BJ (cell line): ENCODE measurements at regions not wholly inside any gene's neighbourhood (a gene's known extent, or its start where the extent isn't known, plus 50 kb on each side); places are given as distances from the start of the nearest gene placed in this dataset.

ENCODE experiments used
- CTCF ChIA-PET: fragments of 350-600 bp; formaldehyde crosslinking; extraction: SDS; loops from one replicate; lab custom pipeline; 2021; ENCODE audit warnings: antibody characterized with exemption, inconsistent platforms; lab: Yijun Ruan, JAX
- POLR2A ChIA-PET: fragments of 300-600 bp; sonication (Branson Sonifier 250); formaldehyde crosslinking; extraction: SDS; loops from one replicate; lab custom pipeline; 2021; ENCODE audit warnings: antibody characterized with exemption; lab: Charles Lee
- DNase-seq: peaks from one replicate; pipeline ENCODE4 v3.0.0-alpha.2; 2011; ENCODE audit warnings: low read depth
- H3K27me3 ChIP-seq: 2 replicates; pipeline ENCODE4 v1.6.0; 2011; ENCODE audit warnings: low read length; ENCODE audit not compliant: control insufficient read depth, insufficient read depth
- H3K36me3 ChIP-seq: 2 replicates; pipeline ENCODE4 v1.5.1; 2011; ENCODE audit warnings: low read length; ENCODE audit not compliant: control insufficient read depth, insufficient read depth
- H3K4me3 ChIP-seq: 2 replicates; pipeline ENCODE4 v1.5.1; 2011; ENCODE audit warnings: low read depth, mild to moderate bottlenecking, control low read depth, low read length
- CTCF ChIP-seq: IDR thresholded peaks from 2 replicates; pipeline ENCODE4 v1.5.1; 2011; ENCODE audit warnings: low read depth, mild to moderate bottlenecking, control low read depth, inconsistent platforms, low read length, moderate library complexity; ENCODE audit not compliant: insufficient read depth

- Histone ChIP-seq H3K27me3 (no peaks in the 10 kb centered on the region), H3K4me3 (no peak overlapping the region), H3K36me3 (no peaks in the 10 kb centered on the region)
- DNase-seq: no peak
- POLR2A ChIA-PET: no interaction called here
- CTCF ChIA-PET: no interaction called here
- no peak for TF ChIP-seq CTCF
These were observed 1337.2 kb upstream of the CELF4 start for GRCh38 chr18:38902796-38903195.

GRCh38 chr18:38900445-38900844, 1334.8 kb upstream of the CELF4 start:
- TF ChIP-seq CTCF: no peak
- POLR2A ChIA-PET: no interaction called here
- DNase-seq: no peak

GRCh38 chr18:38900031-38900430, 1334.4 kb upstream of the CELF4 start:
- Histone ChIP-seq H3K36me3 (no peaks in the 10 kb centered on the region), H3K4me3 (no peak overlapping the region), H3K27me3 (no peaks in the 10 kb centered on the region)
- CTCF ChIA-PET: no interaction called here
- no peak for DNase-seq
- TF ChIP-seq CTCF: no peak
- POLR2A ChIA-PET: no interaction called here

More at GRCh38 chr18:38900445-38900844, 1334.8 kb upstream of the CELF4 start:
- Histone ChIP-seq H3K36me3 (no peaks in the 10 kb centered on the region), H3K4me3 (no peak overlapping the region), H3K27me3 (no peaks in the 10 kb centered on the region)
- CTCF ChIA-PET: no interaction called here

- POLR2A ChIA-PET: no interaction called here
- no peak for TF ChIP-seq CTCF
- CTCF ChIA-PET: no interaction called here
- H3K4me3 ChIP-seq: no peak overlapping the region
- no peaks in the 10 kb centered on the region for H3K27me3 ChIP-seq
- H3K36me3 ChIP-seq: no peaks in the 10 kb centered on the region
- DNase-seq: no peak
These were observed 1333.7 kb upstream of the CELF4 start for GRCh38 chr18:38899252-38899651.

- Histone ChIP-seq H3K27me3 (no peaks in the 10 kb centered on the region), H3K36me3 (no peaks in the 10 kb centered on the region), H3K4me3 (no peak overlapping the region)
- TF ChIP-seq CTCF: no peak
- CTCF ChIA-PET: no interaction called here
- POLR2A ChIA-PET: no interaction called here
- DNase-seq: no peak
These were observed 1332.6 kb upstream of the CELF4 start for GRCh38 chr18:38898167-38898566.
